ENCODE measurements at regions not wholly inside any gene's neighbourhood (a gene's known extent, or its start where the extent isn't known, plus 50 kb on each side); places are given as distances from the start of the nearest gene placed in this dataset.

DNA sequence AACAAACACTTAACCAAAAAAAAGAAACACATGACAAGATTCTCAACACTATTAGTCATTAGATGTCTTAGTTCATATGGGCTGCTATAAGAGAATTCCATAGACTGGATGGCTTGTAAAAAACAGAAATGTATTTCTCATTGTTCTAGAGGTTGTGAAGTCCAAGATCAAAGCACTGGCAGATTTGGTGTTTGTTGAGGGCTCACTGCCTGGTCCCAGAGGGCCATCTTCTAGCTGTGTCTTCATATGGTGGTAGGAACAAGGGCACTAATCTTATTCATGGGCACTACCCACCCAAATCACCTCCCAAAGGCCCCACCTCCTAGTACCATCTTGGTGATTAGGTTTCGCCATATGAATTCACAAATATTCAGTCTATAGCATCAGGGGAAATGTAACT lies 162.5 kb upstream of the SDK2 start:
- Histone ChIP-seq H3K27ac (no peak overlapping the region), H3K27me3 (peaks cover 0 to 51% (median 0%) of the 10 kb centered on the region in 4 donors), H3K4me3 (no peak overlapping the region), H3K4me1 (no peaks in the 10 kb centered on the region), H3K36me3 (no peaks in the 10 kb centered on the region), H3K9me3 (peaks cover 0 to 4% (median 0%) of the 10 kb centered on the region in 3 donors)
- WGBS, 2 donors, result 83 to 90% methylated on average over 1 of the region's 1 CpG
- TF ChIP-seq POLR2A (IDR thresholded peaks at IDR 0.05), result no peak
- TF ChIP-seq, protein P1, sequence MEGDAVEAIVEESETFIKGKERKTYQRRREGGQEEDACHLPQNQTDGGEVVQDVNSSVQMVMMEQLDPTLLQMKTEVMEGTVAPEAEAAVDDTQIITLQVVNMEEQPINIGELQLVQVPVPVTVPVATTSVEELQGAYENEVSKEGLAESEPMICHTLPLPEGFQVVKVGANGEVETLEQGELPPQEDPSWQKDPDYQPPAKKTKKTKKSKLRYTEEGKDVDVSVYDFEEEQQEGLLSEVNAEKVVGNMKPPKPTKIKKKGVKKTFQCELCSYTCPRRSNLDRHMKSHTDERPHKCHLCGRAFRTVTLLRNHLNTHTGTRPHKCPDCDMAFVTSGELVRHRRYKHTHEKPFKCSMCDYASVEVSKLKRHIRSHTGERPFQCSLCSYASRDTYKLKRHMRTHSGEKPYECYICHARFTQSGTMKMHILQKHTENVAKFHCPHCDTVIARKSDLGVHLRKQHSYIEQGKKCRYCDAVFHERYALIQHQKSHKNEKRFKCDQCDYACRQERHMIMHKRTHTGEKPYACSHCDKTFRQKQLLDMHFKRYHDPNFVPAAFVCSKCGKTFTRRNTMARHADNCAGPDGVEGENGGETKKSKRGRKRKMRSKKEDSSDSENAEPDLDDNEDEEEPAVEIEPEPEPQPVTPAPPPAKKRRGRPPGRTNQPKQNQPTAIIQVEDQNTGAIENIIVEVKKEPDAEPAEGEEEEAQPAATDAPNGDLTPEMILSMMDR (IDR thresholded peaks at IDR 0.05), result no peak
- no peak for DNase-seq
- intact Hi-C loops (cut with DNase I), result no loop called here

DNA sequence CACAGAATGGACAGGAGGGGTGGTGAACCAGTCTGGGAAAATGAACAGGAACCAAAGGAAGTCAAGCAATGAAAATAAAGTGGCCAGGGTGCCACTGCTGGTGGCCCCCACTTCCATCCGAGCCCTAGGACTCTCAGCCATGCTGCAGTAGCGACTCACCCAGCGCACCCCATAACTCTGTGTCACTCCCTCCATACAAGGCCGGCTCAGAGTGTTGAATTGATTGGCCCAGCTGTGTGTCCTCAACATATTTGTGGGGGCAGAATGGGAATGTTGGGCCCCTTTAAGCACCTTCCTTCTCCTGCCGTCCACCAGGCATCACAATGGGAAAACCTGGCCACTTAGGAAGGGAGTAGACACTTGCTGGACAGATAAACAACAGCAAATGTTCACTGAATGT lies 169.0 kb upstream of the SDK2 start:
- intact Hi-C loops (cut with DNase I), result no loop called here
- Histone ChIP-seq H3K9me3 (no peaks in the 10 kb centered on the region), H3K4me3 (no peak overlapping the region), H3K27ac (no peak overlapping the region), H3K36me3 (no peaks in the 10 kb centered on the region), H3K4me1 (no peaks in the 10 kb centered on the region), H3K27me3 (peaks cover 0 to 17% (median 0%) of the 10 kb centered on the region in 4 donors)
- WGBS, 2 donors, result 67 to 71% methylated on average over 5 of the region's 5 CpGs
- no peak for DNase-seq
- no peak for TF ChIP-seq POLR2A (IDR thresholded peaks at IDR 0.05)
- TF ChIP-seq, protein P1 (IDR thresholded peaks at IDR 0.05), result no peak

GRCh38 chr17:73814075-73814474 lies 169.8 kb upstream of the SDK2 start:
- no peak overlapping the region for H3K27ac ChIP-seq
- no peaks in the 10 kb centered on the region for H3K36me3 ChIP-seq
- intact Hi-C loops (cut with DNase I), result no loop called here
- H3K4me3 ChIP-seq, result no peak overlapping the region
- WGBS, 2 donors, result 13 to 24% methylated on average over 7 of the region's 7 CpGs
- H3K9me3 ChIP-seq, result no peaks in the 10 kb centered on the region
- no peak for DNase-seq
- peaks cover 0 to 17% (median 0%) of the 10 kb centered on the region in 4 donors for H3K27me3 ChIP-seq
- H3K4me1 ChIP-seq, result no peaks in the 10 kb centered on the region
- TF ChIP-seq, protein P1 (IDR thresholded peaks at IDR 0.05), result no peak
- no peak for TF ChIP-seq POLR2A (IDR thresholded peaks at IDR 0.05)

DNA sequence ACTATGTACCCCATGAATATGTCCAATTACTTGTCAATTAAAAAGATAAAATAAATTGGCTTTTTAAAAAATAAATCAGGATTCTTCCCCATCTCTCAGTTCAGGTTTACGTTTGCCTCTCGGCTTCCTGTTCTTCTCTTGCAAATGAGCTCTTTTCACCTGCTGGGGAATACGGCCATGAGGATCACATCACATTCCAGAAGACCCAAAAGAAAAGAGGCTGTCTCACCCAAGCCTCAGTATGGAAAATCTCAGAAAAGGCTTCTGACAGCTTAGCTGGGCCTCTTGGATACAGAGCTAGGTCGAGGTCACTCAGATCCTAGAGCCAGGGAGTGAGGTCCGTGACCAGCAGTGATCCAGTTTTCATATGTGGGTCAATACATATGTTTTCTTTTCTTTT lies 171.2 kb upstream of the SDK2 start:
- 76 to 79% methylated on average over 5 of the region's 5 CpGs for WGBS, 2 donors
- no peaks in the 10 kb centered on the region for H3K36me3 ChIP-seq
- H3K4me1 ChIP-seq, result no peaks in the 10 kb centered on the region
- H3K27ac ChIP-seq, result no peak overlapping the region
- no peaks in the 10 kb centered on the region for H3K9me3 ChIP-seq
- H3K4me3 ChIP-seq, result no peak overlapping the region
- TF ChIP-seq, protein P1 (IDR thresholded peaks at IDR 0.05), result no peak
- TF ChIP-seq POLR2A (IDR thresholded peaks at IDR 0.05), result no peak
- intact Hi-C loops (cut with DNase I), result no loop called here
- no peak for DNase-seq
- peaks cover 0 to 17% (median 0%) of the 10 kb centered on the region in 4 donors for H3K27me3 ChIP-seq

GRCh38 chr17:73819440-73820395 lies 175.5 kb upstream of the SDK2 start:
- intact Hi-C loops (cut with DNase I), result no loop called here
- DNase-seq, result no peak
- WGBS, 2 donors, result 86% methylated on average over 1 of the region's 19 CpGs; no CpG with 5 or more reads in 1 of the 2 donors

More at GRCh38 chr17:73819440-73820395, 175.5 kb upstream of the SDK2 start:
- peaks cover 0 to 38% (median 0%) of the 10 kb centered on the region in 4 donors for H3K27me3 ChIP-seq
- H3K27ac ChIP-seq, result no peak overlapping the region
- no peaks in the 10 kb centered on the region for H3K9me3 ChIP-seq
- no peaks in the 10 kb centered on the region for H3K36me3 ChIP-seq
- no peak overlapping the region for H3K4me3 ChIP-seq
- TF ChIP-seq, protein P1 (IDR thresholded peaks at IDR 0.05), result no peak
- TF ChIP-seq POLR2A (IDR thresholded peaks at IDR 0.05), result no peak
- peaks cover 0 to 7% (median 0%) of the 10 kb centered on the region in 3 donors for H3K4me1 ChIP-seq

All from esophagus squamous epithelium (tissue), 5 donors.